ENCODE measurements at regions not wholly inside any gene's neighbourhood (a gene's known extent, or its start where the extent isn't known, plus 50 kb on each side); places are given as distances from the start of the nearest gene placed in this dataset.

- ATAC-seq = no peak
- Mint-ChIP-seq H3K9me3 (no peaks in the 10 kb centered on the region), H3K36me3 (ENCODE audit: low read depth) (no peaks in the 10 kb centered on the region), H3K27ac (no peak overlapping the region), H3K4me1 (no peaks in the 10 kb centered on the region), H3K27me3 (peaks cover 4% of the 10 kb centered on the region), H3K4me3 (no peak overlapping the region)
- DNase-seq = no peak
Measured at GRCh38 chr4:129379429-129379828, 283.5 kb downstream of the C4orf33 start.

- Mint-ChIP-seq H3K36me3 (ENCODE audit: low read depth) (no peaks in the 10 kb centered on the region), H3K9me3 (no peaks in the 10 kb centered on the region), H3K27ac (no peak overlapping the region), H3K4me1 (no peaks in the 10 kb centered on the region), H3K27me3 (peaks cover 4% of the 10 kb centered on the region), H3K4me3 (no peak overlapping the region)
- ATAC-seq (no peak), DNase-seq (no peak)
Measured at GRCh38 chr4:129384974-129385373, 289.0 kb downstream of the C4orf33 start.

GRCh38 chr4:129387666-129388065 lies 291.7 kb downstream of the C4orf33 start:
- no peaks in the 10 kb centered on the region for H3K27me3 Mint-ChIP-seq
- no peak overlapping the region for H3K27ac Mint-ChIP-seq
- H3K4me1 Mint-ChIP-seq = no peaks in the 10 kb centered on the region
- ATAC-seq = no peak
- H3K9me3 Mint-ChIP-seq = no peaks in the 10 kb centered on the region
- no peaks in the 10 kb centered on the region for H3K36me3 Mint-ChIP-seq (ENCODE audit: low read depth)
- H3K4me3 Mint-ChIP-seq = no peak overlapping the region
- DNase-seq = no peak

GRCh38 chr4:129393976-129394375 lies 298.0 kb downstream of the C4orf33 start:
- H3K36me3 Mint-ChIP-seq (ENCODE audit: low read depth) = no peaks in the 10 kb centered on the region
- DNase-seq (no peak), ATAC-seq (no peak)
- H3K27me3 Mint-ChIP-seq = no peaks in the 10 kb centered on the region
- no peak overlapping the region for H3K27ac Mint-ChIP-seq
- H3K9me3 Mint-ChIP-seq = peaks cover under 1% of the 10 kb centered on the region
- no peak overlapping the region for H3K4me3 Mint-ChIP-seq
- no peaks in the 10 kb centered on the region for H3K4me1 Mint-ChIP-seq

GRCh38 chr4:129394635-129395034 lies 298.7 kb downstream of the C4orf33 start:
- DNase-seq (no peak), ATAC-seq (no peak)
- peaks cover 6% of the 10 kb centered on the region for H3K9me3 Mint-ChIP-seq
- H3K4me1 Mint-ChIP-seq = no peaks in the 10 kb centered on the region
- no peaks in the 10 kb centered on the region for H3K36me3 Mint-ChIP-seq (ENCODE audit: low read depth)
- H3K27ac Mint-ChIP-seq = no peak overlapping the region
- no peak overlapping the region for H3K4me3 Mint-ChIP-seq
- H3K27me3 Mint-ChIP-seq = no peaks in the 10 kb centered on the region

- H3K27me3 Mint-ChIP-seq = no peaks in the 10 kb centered on the region
Measured at GRCh38 chr4:129403848-129404247, 307.9 kb downstream of the C4orf33 start.

GRCh38 chr4:129410115-129410514 lies 314.2 kb downstream of the C4orf33 start:
- Mint-ChIP-seq H3K27me3 (no peaks in the 10 kb centered on the region), H3K9me3 (no peaks in the 10 kb centered on the region), H3K36me3 (ENCODE audit: low read depth) (no peaks in the 10 kb centered on the region), H3K27ac (no peak overlapping the region), H3K4me1 (no peaks in the 10 kb centered on the region), H3K4me3 (no peak overlapping the region)
- no peak for DNase-seq
- no peak for ATAC-seq

More at GRCh38 chr4:129403848-129404247, 307.9 kb downstream of the C4orf33 start:
- peaks cover 9% of the 10 kb centered on the region for H3K9me3 Mint-ChIP-seq
- no peak overlapping the region for H3K4me3 Mint-ChIP-seq
- H3K4me1 Mint-ChIP-seq = no peaks in the 10 kb centered on the region
- H3K27ac Mint-ChIP-seq = no peak overlapping the region
- ATAC-seq (no peak), DNase-seq (no peak)
- no peaks in the 10 kb centered on the region for H3K36me3 Mint-ChIP-seq (ENCODE audit: low read depth)

- DNase-seq (no peak), ATAC-seq (no peak)
- Mint-ChIP-seq H3K4me3 (no peak overlapping the region), H3K36me3 (ENCODE audit: low read depth) (no peaks in the 10 kb centered on the region), H3K27ac (no peak overlapping the region), H3K4me1 (no peaks in the 10 kb centered on the region), H3K27me3 (no peaks in the 10 kb centered on the region), H3K9me3 (no peaks in the 10 kb centered on the region)
Measured at GRCh38 chr4:129415004-129415403, 319.1 kb downstream of the C4orf33 start.

GRCh38 chr4:129420637-129421036 lies 324.7 kb downstream of the C4orf33 start:
- Mint-ChIP-seq H3K9me3 (no peaks in the 10 kb centered on the region), H3K36me3 (ENCODE audit: low read depth) (no peaks in the 10 kb centered on the region), H3K4me1 (no peaks in the 10 kb centered on the region), H3K4me3 (no peak overlapping the region), H3K27ac (no peak overlapping the region), H3K27me3 (no peaks in the 10 kb centered on the region)
- ATAC-seq (no peak), DNase-seq (no peak)

GRCh38 chr4:129422277-129422676 lies 326.3 kb downstream of the C4orf33 start:
- no peaks in the 10 kb centered on the region for H3K4me1 Mint-ChIP-seq
- H3K27me3 Mint-ChIP-seq = no peaks in the 10 kb centered on the region
- peaks cover 3% of the 10 kb centered on the region for H3K9me3 Mint-ChIP-seq
- ATAC-seq = no peak
- H3K27ac Mint-ChIP-seq = no peak overlapping the region
- no peaks in the 10 kb centered on the region for H3K36me3 Mint-ChIP-seq (ENCODE audit: low read depth)
- no peak for DNase-seq
- no peak overlapping the region for H3K4me3 Mint-ChIP-seq

GRCh38 chr4:129428454-129428853 lies 332.5 kb downstream of the C4orf33 start:
- Mint-ChIP-seq H3K9me3 (peaks cover 3% of the 10 kb centered on the region), H3K27ac (no peak overlapping the region)
- no peak for ATAC-seq

GRCh38 chr4:129429581-129430320 lies 333.8 kb downstream of the C4orf33 start:
- Mint-ChIP-seq H3K4me3 (no peak overlapping the region), H3K27me3 (no peaks in the 10 kb centered on the region), H3K9me3 (peaks cover 7% of the 10 kb centered on the region), H3K27ac (no peak overlapping the region), H3K36me3 (ENCODE audit: low read depth) (no peaks in the 10 kb centered on the region), H3K4me1 (no peaks in the 10 kb centered on the region)
- DNase-seq (no peak), ATAC-seq (no peak)

More at GRCh38 chr4:129428454-129428853, 332.5 kb downstream of the C4orf33 start:
- no peak for DNase-seq
- Mint-ChIP-seq H3K4me3 (no peak overlapping the region), H3K27me3 (no peaks in the 10 kb centered on the region), H3K36me3 (ENCODE audit: low read depth) (no peaks in the 10 kb centered on the region), H3K4me1 (no peaks in the 10 kb centered on the region)

GRCh38 chr4:129437347-129437746 lies 341.4 kb downstream of the C4orf33 start:
- Mint-ChIP-seq H3K4me1 (no peaks in the 10 kb centered on the region), H3K4me3 (no peak overlapping the region)
- DNase-seq = no peak

GRCh38 chr4:129438456-129438981 lies 342.6 kb downstream of the C4orf33 start:
- Mint-ChIP-seq H3K36me3 (ENCODE audit: low read depth) (no peaks in the 10 kb centered on the region), H3K9me3 (peaks cover 4% of the 10 kb centered on the region), H3K27ac (no peak overlapping the region), H3K4me3 (no peak overlapping the region), H3K27me3 (no peaks in the 10 kb centered on the region), H3K4me1 (no peaks in the 10 kb centered on the region)
- no peak for ATAC-seq
- DNase-seq = no peak

More at GRCh38 chr4:129437347-129437746, 341.4 kb downstream of the C4orf33 start:
- ATAC-seq = no peak
- H3K36me3 Mint-ChIP-seq (ENCODE audit: low read depth) = no peaks in the 10 kb centered on the region
- H3K9me3 Mint-ChIP-seq = peaks cover 4% of the 10 kb centered on the region
- no peak overlapping the region for H3K27ac Mint-ChIP-seq
- H3K27me3 Mint-ChIP-seq = no peaks in the 10 kb centered on the region

- ATAC-seq (no peak), DNase-seq (no peak)
- Mint-ChIP-seq H3K27me3 (no peaks in the 10 kb centered on the region), H3K4me3 (no peak overlapping the region), H3K27ac (no peak overlapping the region), H3K9me3 (no peaks in the 10 kb centered on the region), H3K36me3 (ENCODE audit: low read depth) (no peaks in the 10 kb centered on the region), H3K4me1 (no peaks in the 10 kb centered on the region)
Measured at GRCh38 chr4:129446074-129446473, 350.1 kb downstream of the C4orf33 start.

All from activated naive CD8-positive, alpha-beta T cell treated with anti-CD3 and anti-CD28 coated beads, Interleukin-2, amount 50 U/mL, for 24 hours (primary cell).